HCT116 (cell line): ENCODE measurements at regions not wholly inside any gene's neighbourhood (a gene's known extent, or its start where the extent isn't known, plus 50 kb on each side); places are given as distances from the start of the nearest gene placed in this dataset.

Experiments
- ATAC-seq: fragments of 200-7000 bp; cut with Tn5 transposase; 2 replicates; pipeline ENCODE4 v1.9.1; 2020; ENCODE audit warnings: mild to moderate bottlenecking, moderate library complexity
- BruUV-seq: library from RNA; stranded (reverse); fragments of 400-500 nt; replicated peaks from 2 replicates; lab custom pipeline; 2021; lab: Mats Ljungman, UMichigan
- CTCF ChIA-PET: fragments of 300-600 bp; sonication (Branson Sonifier 250); formaldehyde crosslinking; loops from one replicate; lab custom pipeline; 2021; ENCODE audit warnings: antibody characterized with exemption; lab: Charles Lee
- POLR2A ChIA-PET: fragments of 300-600, 350-600 bp; sonication (Branson Sonifier 250); formaldehyde crosslinking; loops from one replicate; lab custom pipeline; 2021; ENCODE audit warnings: antibody characterized with exemption; lab: Charles Lee
- RAD21 ChIA-PET, 2 experiments: fragments of 300-600 bp; sonication (Branson Sonifier 250); formaldehyde crosslinking; loops; one replicate each; lab custom pipeline; 2023; ENCODE audit warnings: low total read pairs in 2 of 2; ENCODE audit not compliant: uncharacterized antibody in 2 of 2, unreplicated experiment in 2 of 2, low non-redundant PET in 1 of 2; lab: Charles Lee
- DNase-seq: peaks from one replicate; pipeline ENCODE4 v3.0.0-alpha.2; 2010; ENCODE audit warnings: low read depth, low spot score
- H2AFZ ChIP-seq: fragments of 200-600 bp; shearing (Covaris generic), sonication (generic); 2 replicates; pipeline ENCODE4 v1.6.1; 2017; ENCODE audit warnings: low read depth, mixed run types, mixed read lengths, antibody characterized with exemption, low read length; ENCODE audit not compliant: poor library complexity, severe bottlenecking
- H3K27ac ChIP-seq: 2 replicates; pipeline ENCODE4 v1.5.1; 2012; ENCODE audit warnings: low read depth, low read length
- H3K27me3 ChIP-seq: fragments of 200-600 bp; sonication (generic); 2 replicates; pipeline ENCODE4 v1.6.1; 2016; ENCODE audit warnings: mixed run types, low read length, mixed read lengths; ENCODE audit not compliant: insufficient read depth
- H3K36me3 ChIP-seq, 2 experiments: fragments of 200-500 bp in 1 of 2; fragments of 200-600 bp in 1 of 2; sonication (Bioruptor generic) in 1 of 2; sonication (generic) in 1 of 2; 2 replicates each; pipeline versions ENCODE4 v1.5.1 to v1.6.1; 2014 to 2016; ENCODE audit warnings: low read length in 2 of 2, inconsistent platforms in 1 of 2, mixed read lengths in 1 of 2, mixed run types in 1 of 2; ENCODE audit not compliant: insufficient read depth in 2 of 2, control insufficient read depth in 1 of 2
- H3K4me1 ChIP-seq, 2 experiments: fragments of 200-600 bp in 1 of 2; sonication (generic) in 1 of 2; 2 replicates each; pipeline versions ENCODE4 v1.5.1 to v1.6.1; 2012 to 2017; ENCODE audit warnings: low read length in 2 of 2, inconsistent platforms in 1 of 2, mild to moderate bottlenecking in 1 of 2, mixed read lengths in 1 of 2, mixed run types in 1 of 2, moderate library complexity in 1 of 2; ENCODE audit not compliant: insufficient read depth in 2 of 2, control insufficient read depth in 1 of 2
- H3K4me2 ChIP-seq: fragments of 200-600 bp; sonication (generic); 2 replicates; pipeline ENCODE4 v1.6.1; 2017; ENCODE audit warnings: mixed run types, low read length, mixed read lengths
- H3K4me3 ChIP-seq, 2 experiments: fragments of 200-600 bp in 1 of 2; sonication (generic) in 1 of 2; replicated peaks in 1 of 2; 2 replicates each; pipeline ENCODE4 v1.5.1; 2011 to 2016; ENCODE audit warnings: low read length in 2 of 2, control low read depth in 1 of 2, low read depth in 1 of 2, mild to moderate bottlenecking in 1 of 2, mixed read lengths in 1 of 2, mixed run types in 1 of 2
- H3K79me2 ChIP-seq: fragments of 200-600 bp; sonication (generic); 2 replicates; pipeline ENCODE4 v1.6.1; 2017; ENCODE audit warnings: mild to moderate bottlenecking, mixed run types, low read length, moderate library complexity, mixed read lengths; ENCODE audit not compliant: insufficient read depth
- H3K9ac ChIP-seq: fragments of 200-600 bp; sonication (generic); 2 replicates; pipeline ENCODE4 v1.6.1; 2016; ENCODE audit warnings: low read length, mixed read lengths
- H3K9me2 ChIP-seq: fragments of 200-600 bp; sonication (generic), shearing (Covaris generic); 2 replicates; pipeline ENCODE4 v1.6.1; 2017; ENCODE audit warnings: mixed run types, mild to moderate bottlenecking, moderate library complexity; ENCODE audit not compliant: insufficient read depth
- H3K9me3 ChIP-seq, 2 experiments: fragments of 200-500 bp in 1 of 2; fragments of 200-600 bp in 1 of 2; sonication (Bioruptor generic) in 1 of 2; sonication (generic) in 1 of 2; 2 replicates each; pipeline ENCODE4 v1.6.1; 2014 to 2017; ENCODE audit warnings: low read length in 2 of 2, mixed read lengths in 2 of 2, inconsistent platforms in 1 of 2, low read depth in 1 of 2, mild to moderate bottlenecking in 1 of 2, mixed run types in 1 of 2, moderate library complexity in 1 of 2; ENCODE audit not compliant: control insufficient read depth in 1 of 2, insufficient read depth in 1 of 2
- H4K20me1 ChIP-seq: fragments of 200-600 bp; sonication (generic), shearing (Covaris generic); 2 replicates; pipeline ENCODE4 v1.6.1; 2017; ENCODE audit warnings: mixed run types, mild to moderate bottlenecking, moderate library complexity; ENCODE audit not compliant: insufficient read depth
- CBX3 ChIP-seq: IDR thresholded peaks from 2 replicates; pipeline ENCODE4 v1.6.1; 2012; ENCODE audit warnings: low read depth
- CEBPB ChIP-seq: IDR thresholded peaks from 2 replicates; pipeline ENCODE4 v1.6.1; 2012; ENCODE audit warnings: low read depth
- CTCF ChIP-seq, 3 experiments: fragments of 200-600 bp in 1 of 3; sonication (generic) in 1 of 3; IDR thresholded peaks in 2 of 3; conservative IDR thresholded peaks in 1 of 3; 2 replicates each; pipeline ENCODE4 v1.5.1; 2012 to 2017; ENCODE audit warnings: low read depth in 2 of 3, low read length in 2 of 3, antibody characterized with exemption in 1 of 3, borderline replicate concordance in 1 of 3, control low read depth in 1 of 3, mild to moderate bottlenecking in 1 of 3, mixed read lengths in 1 of 3, mixed run types in 1 of 3, moderate library complexity in 1 of 3; ENCODE audit not compliant: insufficient read depth in 1 of 3
- EGR1 ChIP-seq: IDR thresholded peaks from 2 replicates; pipeline ENCODE4 v1.6.1; 2012; ENCODE audit warnings: low read depth
- ELF1 ChIP-seq: IDR thresholded peaks from 2 replicates; pipeline ENCODE4 v1.6.1; 2012; ENCODE audit warnings: low read depth, borderline replicate concordance
- EZH2phosphoT487 ChIP-seq: fragments of 200-600 bp; IDR thresholded peaks from 2 replicates; pipeline ENCODE4 v1.6.1; 2018; ENCODE audit warnings: antibody characterized with exemption, borderline replicate concordance
- FOSL1 ChIP-seq: IDR thresholded peaks from 2 replicates; pipeline ENCODE4 v1.6.1; 2012; ENCODE audit warnings: low read depth
- JUND ChIP-seq: IDR thresholded peaks from 2 replicates; pipeline ENCODE4 v1.6.1; 2012
- MAX ChIP-seq: IDR thresholded peaks from 2 replicates; pipeline ENCODE4 v1.6.1; 2012
- RAD21 ChIP-seq: IDR thresholded peaks from 2 replicates; pipeline ENCODE4 v1.6.1; 2012; ENCODE audit warnings: low read depth, mild to moderate bottlenecking
- SP1 ChIP-seq: IDR thresholded peaks from 2 replicates; pipeline ENCODE4 v1.6.1; 2012; ENCODE audit warnings: low read depth
- SRF ChIP-seq: IDR thresholded peaks from 2 replicates; pipeline ENCODE4 v1.6.1; 2012; ENCODE audit warnings: low read depth
- YY1 ChIP-seq: IDR thresholded peaks from 2 replicates; pipeline ENCODE4 v1.6.1; 2011; ENCODE audit warnings: low read length, low read depth, moderate library complexity, mild to moderate bottlenecking; ENCODE audit not compliant: insufficient replicate concordance; ENCODE audit errors: extremely low read depth
- ZFX ChIP-seq: fragments of 450-650 bp; IDR thresholded peaks from 2 replicates; pipeline ENCODE4 v1.6.1; 2017
- ZNF274 ChIP-seq: fragments of 200-500 bp; sonication (Bioruptor generic); IDR thresholded peaks from 2 replicates; pipeline ENCODE4 v1.6.1; 2014; ENCODE audit warnings: mild to moderate bottlenecking, low read depth, low read length, inconsistent platforms
- intact Hi-C: fragments of 100-400 bp; cut with micrococcal nuclease; formaldehyde crosslinking; loops from 2 replicates; pipeline ENCODE4 v1.10.0; 2022
- TF ChIP-seq, protein P1 (sequence below): IDR thresholded peaks from 2 replicates; pipeline ENCODE4 v1.6.1; 2012

DNA sequence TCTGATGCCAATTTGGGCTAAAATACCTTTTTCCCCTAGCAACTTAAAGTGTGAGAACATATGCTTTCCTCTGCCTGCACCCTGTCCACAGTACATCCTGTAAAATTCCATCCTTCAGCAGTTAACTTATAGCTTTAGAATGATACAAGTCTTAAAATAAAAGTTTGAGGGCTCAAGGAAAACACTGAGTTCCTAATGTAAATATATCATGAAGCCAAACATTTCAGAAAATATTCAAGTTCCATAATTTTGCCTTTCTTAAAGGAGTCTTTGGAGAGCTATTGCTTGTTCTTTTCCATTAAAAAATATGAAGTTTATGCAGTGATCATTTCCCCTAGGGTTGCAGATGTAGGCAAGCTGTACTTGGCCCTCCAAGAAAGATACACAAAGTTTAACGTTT, 303.8 kb downstream of the COL12A1 start:
- intact Hi-C loops = no loop called here
- ATAC-seq = no peak
- BruUV-seq = no TSS peak
- Histone ChIP-seq H3K9ac (no peak overlapping the region), H3K4me1 (no peaks in the 10 kb centered on the region), H3K4me2 (no peak overlapping the region), H3K27me3 (no peaks in the 10 kb centered on the region), H3K27ac (no peak overlapping the region), H4K20me1 (no peaks in the 10 kb centered on the region), H3K4me3 (no peak overlapping the region), H3K36me3 (no peaks in the 10 kb centered on the region), H3K79me2 (no peaks in the 10 kb centered on the region), H3K9me3 (no peaks in the 10 kb centered on the region), H3K9me2 (no peaks in the 10 kb centered on the region), H2AFZ (no peak overlapping the region)
- TF ChIP-seq EZH2phosphoT487 (no peak), CEBPB (no peak), EGR1 (no peak), CBX3 (no peak), ZNF274 (no peak), RAD21 (no peak), SRF (no peak), YY1 (no peak), FOSL1 (no peak), CTCF (IDR thresholded peaks at IDR 0.05 in 2 of 3, conservative IDR thresholded peaks at IDR 0.05 in 1 of 3; ENCODE audit: borderline replicate concordance in 1 of 3, insufficient read depth in 1 of 3, low read depth in 2 of 3, low read length in 2 of 3) (no peak), JUND (no peak), SP1 (no peak), ZFX (no peak), MAX (no peak), ELF1 (no peak)
- TF ChIP-seq, protein P1, sequence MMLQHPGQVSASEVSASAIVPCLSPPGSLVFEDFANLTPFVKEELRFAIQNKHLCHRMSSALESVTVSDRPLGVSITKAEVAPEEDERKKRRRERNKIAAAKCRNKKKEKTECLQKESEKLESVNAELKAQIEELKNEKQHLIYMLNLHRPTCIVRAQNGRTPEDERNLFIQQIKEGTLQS = no peak
- DNase-seq = no peak
- ChIA-PET RAD21 (no interaction called here), POLR2A (no interaction called here), CTCF (no interaction called here)
